RKO (cell line): ENCODE measurements at regions not wholly inside any gene's neighbourhood (a gene's known extent, or its start where the extent isn't known, plus 50 kb on each side); places are given as distances from the start of the nearest gene placed in this dataset.

Experiments used
- DNase-seq: peaks from one replicate; pipeline ENCODE4 v3.0.0-alpha.2; 2016; ENCODE audit warnings: low spot score

DNA sequence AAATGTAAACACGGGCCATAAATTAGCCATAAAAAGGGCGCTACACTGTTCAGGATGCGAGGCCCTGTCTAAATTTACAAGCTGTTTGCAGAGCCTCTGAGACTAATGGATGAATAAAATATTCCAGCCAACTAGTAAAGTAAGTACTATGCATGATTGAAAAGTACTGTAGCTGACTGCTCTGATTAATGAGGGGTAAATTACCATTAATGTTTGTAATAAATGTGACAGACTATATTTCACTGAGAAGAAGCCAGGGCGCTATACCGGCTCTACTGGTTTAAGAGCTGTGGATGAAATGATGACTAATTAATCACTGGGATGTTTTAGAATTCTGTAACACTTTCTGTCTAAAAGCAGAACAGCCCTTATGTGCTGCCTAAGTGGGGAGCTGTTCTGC is 54.3 kb upstream of the RGPD4 start:
- DNase-seq, result no peak

DNA sequence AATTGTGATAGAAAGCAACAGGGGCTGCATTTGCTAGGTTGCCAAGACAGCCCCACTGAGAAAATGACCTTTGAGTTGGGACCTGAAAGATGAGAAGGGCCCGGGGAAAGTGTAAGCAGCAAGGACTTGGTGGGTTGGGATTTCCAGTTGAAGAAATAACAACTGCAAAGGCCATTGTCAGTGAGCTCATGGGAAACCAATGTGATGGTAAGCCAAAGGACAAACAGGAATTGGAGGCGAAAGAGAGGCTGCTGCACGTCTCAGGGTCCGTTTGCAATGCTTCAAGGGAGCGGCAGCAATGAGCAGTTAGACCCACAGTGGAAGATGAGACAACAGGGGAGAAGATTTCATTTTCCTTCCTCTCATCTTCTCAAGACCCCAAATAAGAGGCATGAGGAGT is 51.5 kb upstream of the RGPD4 start:
- no peak for DNase-seq

DNA sequence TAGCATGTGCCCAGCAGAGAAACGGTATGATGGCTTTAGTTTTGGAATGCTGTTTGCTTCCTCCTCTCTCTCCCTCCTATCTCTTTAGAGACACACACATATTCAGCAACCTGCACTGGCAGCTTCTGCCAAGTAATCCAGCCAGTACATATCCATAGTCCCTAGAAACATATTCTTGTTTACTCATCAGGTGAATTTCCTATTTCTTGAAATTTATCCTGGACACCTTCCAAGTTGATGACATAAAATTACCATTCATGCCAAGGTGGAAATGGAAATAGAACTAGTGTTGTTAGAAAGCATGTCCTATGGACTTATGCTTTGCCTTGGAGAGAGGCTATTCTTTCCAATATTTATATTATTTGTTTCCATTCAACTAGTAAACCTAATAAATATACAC is 50.9 kb upstream of the RGPD4 start:
- DNase-seq, result no peak

DNA sequence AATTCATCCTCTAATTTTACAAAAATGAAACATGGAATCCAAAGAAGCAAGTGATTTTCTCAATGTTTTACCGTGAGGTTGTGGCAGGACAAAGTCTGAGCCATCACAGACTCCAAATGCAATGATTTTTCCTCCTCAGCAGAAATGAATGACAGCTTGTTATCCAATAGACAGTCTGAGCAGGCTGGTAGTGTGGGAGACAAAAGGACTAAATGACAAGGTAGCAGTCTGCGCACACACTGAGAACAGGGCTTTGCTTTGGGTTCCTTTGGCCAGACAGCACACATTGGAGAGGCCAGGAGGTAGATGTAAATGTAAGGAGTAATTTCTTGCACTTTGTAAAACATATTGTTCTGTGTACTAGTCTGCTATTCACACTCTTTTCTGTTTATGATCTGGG is 50.3 kb upstream of the RGPD4 start:
- no peak for DNase-seq
